HG02763 (cell line): ENCODE measurements at regions not wholly inside any gene's neighbourhood (a gene's known extent, or its start where the extent isn't known, plus 50 kb on each side); places are given as distances from the start of the nearest gene placed in this dataset.

Experiments
- ATAC-seq: cut with Tn5 transposase; IDR thresholded peaks from one replicate; pipeline ENCODE4 v1.9.1; 2021; ENCODE audit warnings: mild to moderate bottlenecking, moderate library complexity; ENCODE audit not compliant: unreplicated experiment

GRCh38 chr4:36779601-36780000, 464.9 kb upstream of the NWD2 start:
- no peak for ATAC-seq

GRCh38 chr4:36785973-36786372, 458.6 kb upstream of the NWD2 start:
- ATAC-seq: no peak

- no peak for ATAC-seq
These were observed 458.0 kb upstream of the NWD2 start for GRCh38 chr4:36786519-36786918.

- no peak for ATAC-seq
These were observed 449.8 kb upstream of the NWD2 start for GRCh38 chr4:36794716-36795115.

- no peak for ATAC-seq
These were observed 432.4 kb upstream of the NWD2 start for GRCh38 chr4:36812149-36812548.

- ATAC-seq: no peak
These were observed 429.0 kb upstream of the NWD2 start for GRCh38 chr4:36815536-36815935.

- ATAC-seq: no peak
These were observed 421.2 kb upstream of the NWD2 start for GRCh38 chr4:36823199-36823967.

- ATAC-seq: no peak
These were observed 419.9 kb upstream of the NWD2 start for GRCh38 chr4:36824682-36825081.

GRCh38 chr4:36835246-36835645, 409.3 kb upstream of the NWD2 start:
- no peak for ATAC-seq

- peak; percentile 65 for ATAC-seq
These were observed 402.8 kb upstream of the NWD2 start for GRCh38 chr4:36841583-36842326.

- no peak for ATAC-seq
These were observed 400.1 kb upstream of the NWD2 start for GRCh38 chr4:36844448-36844847.

GRCh38 chr4:36852856-36853255, 391.7 kb upstream of the NWD2 start:
- ATAC-seq: no peak

- ATAC-seq: peak; percentile 63
These were observed 390.0 kb upstream of the NWD2 start for GRCh38 chr4:36854554-36854953.

- ATAC-seq: no peak
These were observed 380.9 kb upstream of the NWD2 start for GRCh38 chr4:36863601-36864000.

GRCh38 chr4:36870121-36870520, 374.4 kb upstream of the NWD2 start:
- ATAC-seq: no peak

- peak; percentile 64 for ATAC-seq
These were observed 371.9 kb upstream of the NWD2 start for GRCh38 chr4:36872679-36873078.

- ATAC-seq: no peak
These were observed 360.4 kb upstream of the NWD2 start for GRCh38 chr4:36884151-36884550.

- ATAC-seq: no peak
These were observed 352.6 kb upstream of the NWD2 start for GRCh38 chr4:36891971-36892370.

- ATAC-seq: no peak
These were observed 344.0 kb upstream of the NWD2 start for GRCh38 chr4:36900446-36900987.

- no peak for ATAC-seq
These were observed 339.7 kb upstream of the NWD2 start for GRCh38 chr4:36904823-36905222.

GRCh38 chr4:36914106-36914505, 330.4 kb upstream of the NWD2 start:
- ATAC-seq: no peak

GRCh38 chr4:36915717-36916116, 328.8 kb upstream of the NWD2 start:
- no peak for ATAC-seq
